Testis (tissue), 2 donors: ENCODE measurements at regions not wholly inside any gene's neighbourhood (a gene's known extent, or its start where the extent isn't known, plus 50 kb on each side); places are given as distances from the start of the nearest gene placed in this dataset.

Experiments
- CTCF ChIP-seq, 3 experiments: fragments of 450-650 bp in 2 of 3; fragments of 200-600 bp in 1 of 3; sonication (generic) in 1 of 3; IDR thresholded peaks; one replicate each; pipeline ENCODE4 v1.5.1; 2016 to 2019; ENCODE audit warnings: antibody characterized with exemption in 3 of 3, mild to moderate bottlenecking in 2 of 3, moderate library complexity in 1 of 3
- POLR2A ChIP-seq: fragments of 450-650 bp; IDR thresholded peaks from one replicate; pipeline ENCODE4 v1.6.1; 2017; ENCODE audit warnings: antibody characterized with exemption, mild to moderate bottlenecking, moderate library complexity

- TF ChIP-seq CTCF (IDR thresholded peaks at IDR 0.05) (no peak), POLR2A (no peak)
Observed at GRCh38 chr22:27609451-27609888, 192.1 kb downstream of the MN1 start.
